GM21717 (cell line): ENCODE measurements at regions not wholly inside any gene's neighbourhood (a gene's known extent, or its start where the extent isn't known, plus 50 kb on each side); places are given as distances from the start of the nearest gene placed in this dataset.
"Not testable (repeated sequence)": the region's sequence is repeated elsewhere in the genome, so short reads cannot be mapped to it uniquely, and the experiment has no call there.

ENCODE experiments used
- ATAC-seq: cut with Tn5 transposase; IDR thresholded peaks from one replicate; pipeline ENCODE4 v1.9.1; 2021; ENCODE audit warnings: mild to moderate bottlenecking, moderate library complexity; ENCODE audit not compliant: unreplicated experiment

DNA sequence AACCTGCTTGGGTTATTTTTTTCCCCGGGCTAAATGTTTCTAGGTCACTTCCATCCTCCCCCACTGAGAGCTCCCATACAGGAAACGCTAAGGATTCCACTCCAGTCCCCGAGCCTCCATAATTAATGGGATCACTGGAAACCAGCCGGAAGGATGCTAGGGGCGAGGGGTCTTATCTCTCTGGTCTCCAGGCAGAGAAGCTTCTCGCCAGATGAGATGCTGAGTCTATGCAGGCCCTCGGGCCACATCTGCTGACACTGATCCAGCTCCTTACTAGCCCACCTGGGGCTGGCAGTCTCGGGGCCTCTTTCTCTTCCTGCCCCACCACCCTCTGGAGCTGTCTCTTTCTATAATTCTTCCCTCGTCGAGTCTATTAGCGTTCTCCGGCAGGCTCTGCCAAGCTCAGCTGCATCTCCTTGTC is 125.9 kb upstream of the SYT13 start:
- ATAC-seq = no peak

DNA sequence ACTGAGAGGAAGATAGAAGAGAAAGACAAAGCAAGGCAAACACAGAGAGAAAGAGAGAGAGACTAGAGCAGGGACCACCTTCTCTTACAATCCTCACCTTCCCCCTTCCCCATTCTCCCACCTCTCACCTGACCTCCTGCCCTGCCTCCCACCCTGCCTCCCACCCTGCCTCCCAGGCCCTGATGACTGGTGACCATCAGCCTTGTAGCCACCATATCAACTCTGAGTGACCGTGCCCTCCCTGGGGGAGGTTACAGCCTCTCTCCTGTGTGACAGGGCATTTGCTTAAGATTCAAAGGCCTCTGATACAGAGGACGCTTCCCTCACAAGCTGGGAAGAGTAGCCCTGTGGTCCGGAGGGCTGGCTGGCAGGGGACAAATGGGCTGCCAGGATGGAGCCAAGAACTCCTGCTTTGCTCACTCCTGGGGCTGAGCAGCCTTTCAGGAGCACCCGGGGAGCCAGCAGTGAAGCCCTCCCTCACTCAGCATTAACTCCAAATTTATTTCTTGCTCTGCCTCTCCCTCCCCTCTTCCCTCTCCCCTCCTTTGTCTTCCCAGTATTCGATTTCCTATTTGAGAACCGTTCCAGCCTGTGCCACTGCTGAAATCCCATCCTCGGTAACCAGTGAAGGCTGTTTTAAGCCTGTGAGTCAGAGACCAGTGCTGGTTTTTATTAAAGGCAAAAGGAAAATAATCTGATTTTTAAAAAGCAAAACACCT is 125.2 kb upstream of the SYT13 start:
- no peak for ATAC-seq

DNA sequence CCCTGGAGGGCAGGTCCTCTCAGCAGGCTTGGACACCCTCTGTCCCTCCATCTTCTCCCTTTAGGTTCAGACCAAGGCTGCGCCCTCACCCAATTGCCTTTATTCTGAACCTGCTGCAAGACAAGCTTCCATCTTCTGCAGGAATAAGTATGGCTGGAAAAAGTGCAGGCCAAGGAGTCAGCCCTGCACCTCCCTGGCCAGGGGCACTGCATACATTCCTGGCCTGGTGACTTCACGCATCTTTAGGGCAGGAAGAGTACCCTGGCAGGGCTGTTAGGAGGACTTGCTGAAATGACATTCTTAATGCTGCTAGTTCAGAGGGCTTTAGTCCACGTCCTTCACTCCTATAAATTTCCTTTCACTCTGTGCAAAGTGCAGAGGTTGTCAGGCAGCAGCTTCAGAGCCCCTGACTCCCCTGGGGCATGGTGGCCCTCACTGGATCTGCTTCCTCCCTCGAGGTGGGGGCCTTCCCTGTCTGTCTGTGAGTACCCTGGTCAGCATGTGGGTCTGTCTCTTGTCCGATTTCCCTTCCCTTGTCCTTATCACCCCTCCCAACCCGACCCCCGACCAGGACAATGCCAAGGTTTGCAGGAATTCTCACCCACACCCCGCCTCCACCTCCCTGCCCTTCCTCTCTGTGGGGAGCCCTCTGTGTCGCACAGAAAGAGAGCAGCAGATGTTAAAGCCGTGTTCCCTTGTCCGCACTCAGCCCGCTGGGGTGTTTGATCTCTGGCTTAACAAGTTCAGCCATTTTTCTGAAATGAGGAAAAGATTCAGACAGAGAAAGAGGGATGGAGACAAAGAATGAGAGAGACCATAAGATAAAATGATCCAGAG is 124.5 kb upstream of the SYT13 start:
- ATAC-seq = no peak

DNA sequence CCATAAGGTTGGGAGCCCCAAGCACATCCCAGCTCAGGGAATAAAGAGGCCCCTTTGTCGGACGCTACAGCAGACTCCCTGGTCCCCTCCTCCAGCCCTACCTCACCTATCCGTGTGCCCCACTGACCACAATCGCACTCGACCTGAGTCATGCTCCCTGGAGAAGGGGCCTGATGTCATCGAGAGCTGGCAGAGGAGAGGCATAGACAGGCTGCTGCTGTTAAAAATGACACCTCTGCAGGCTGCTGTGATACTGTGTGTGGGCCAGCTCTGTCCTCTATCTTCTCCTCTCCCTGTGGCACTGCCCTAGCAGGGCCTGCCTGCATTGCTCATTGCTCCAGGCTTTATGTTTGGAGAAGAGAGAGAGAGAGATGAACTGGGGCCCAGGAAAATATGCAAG is 123.4 kb upstream of the SYT13 start:
- ATAC-seq = no peak

DNA sequence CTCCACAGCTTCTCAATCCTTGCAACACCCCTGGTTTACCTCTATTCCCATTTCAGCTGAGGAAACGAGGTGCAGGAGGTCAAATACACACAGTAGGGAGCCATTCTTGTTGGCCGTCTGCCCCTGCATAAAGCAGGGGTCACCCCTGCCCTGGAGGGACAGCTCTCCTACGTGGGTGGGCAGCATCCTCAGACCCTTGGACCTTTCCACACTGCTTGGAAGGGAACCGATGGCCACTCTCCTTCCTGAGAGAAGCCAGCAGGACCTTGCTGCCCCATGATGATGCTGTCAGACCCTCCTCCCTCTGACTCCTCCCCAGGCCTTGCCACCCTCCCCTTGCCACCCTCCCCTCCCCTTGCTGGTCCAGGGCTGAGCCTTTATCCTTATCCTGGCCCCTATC is 121.1 kb upstream of the SYT13 start:
- ATAC-seq = no peak

DNA sequence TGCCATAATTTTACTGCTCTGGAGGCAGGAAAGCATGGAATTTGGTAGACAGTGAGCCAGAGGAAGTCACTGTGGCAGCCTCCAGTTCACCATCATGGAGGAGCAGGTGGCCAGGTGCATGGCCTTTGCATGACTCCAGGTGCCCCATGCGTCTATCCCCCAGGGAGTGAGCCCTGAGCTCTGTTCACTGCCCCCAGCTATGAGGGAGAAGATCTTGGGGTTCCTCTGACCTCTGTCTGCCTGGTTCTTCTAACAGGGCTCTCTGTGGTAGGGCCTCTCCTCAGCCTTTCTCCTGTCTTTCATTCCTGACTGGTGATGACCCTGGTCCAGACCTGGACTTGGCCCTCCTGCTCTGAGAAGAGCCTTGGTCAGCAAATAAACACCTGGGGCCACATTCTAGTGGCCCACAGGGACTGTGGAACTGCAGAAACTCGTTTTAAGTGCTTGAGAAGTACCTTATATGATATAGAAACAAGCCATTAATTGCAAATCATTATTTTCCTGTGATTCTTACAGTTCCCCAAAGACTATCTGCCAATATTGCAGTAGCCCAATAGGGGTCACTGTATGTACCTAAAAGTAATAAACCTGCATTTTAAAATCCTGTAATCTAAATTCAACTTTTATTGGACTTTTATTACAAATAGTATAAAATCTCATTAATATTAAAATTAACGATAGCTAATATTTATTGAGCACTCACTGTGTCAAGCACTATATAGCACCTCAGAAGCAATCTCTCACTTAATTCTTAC is 120.0 kb upstream of the SYT13 start:
- ATAC-seq = no peak

DNA sequence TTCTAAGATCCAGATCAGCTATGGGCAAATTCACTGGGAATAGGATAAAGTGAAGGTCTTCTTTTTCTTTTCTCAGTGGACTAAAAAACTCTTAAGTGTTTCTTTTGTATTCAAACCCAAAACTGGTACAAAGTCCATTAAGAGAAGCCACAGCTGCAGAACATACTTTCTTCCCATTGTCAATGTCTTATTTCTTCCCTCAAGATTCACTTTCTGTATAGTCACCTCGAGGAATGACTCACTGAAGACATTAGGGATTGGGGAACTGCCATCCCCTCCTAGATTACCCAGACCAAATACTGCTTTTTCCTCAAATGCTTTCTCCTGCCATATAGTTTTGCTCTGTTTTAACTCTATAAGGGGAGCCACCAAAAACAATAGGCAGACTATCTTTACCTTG is 117.4 kb upstream of the SYT13 start:
- ATAC-seq = not testable (repeated sequence)

DNA sequence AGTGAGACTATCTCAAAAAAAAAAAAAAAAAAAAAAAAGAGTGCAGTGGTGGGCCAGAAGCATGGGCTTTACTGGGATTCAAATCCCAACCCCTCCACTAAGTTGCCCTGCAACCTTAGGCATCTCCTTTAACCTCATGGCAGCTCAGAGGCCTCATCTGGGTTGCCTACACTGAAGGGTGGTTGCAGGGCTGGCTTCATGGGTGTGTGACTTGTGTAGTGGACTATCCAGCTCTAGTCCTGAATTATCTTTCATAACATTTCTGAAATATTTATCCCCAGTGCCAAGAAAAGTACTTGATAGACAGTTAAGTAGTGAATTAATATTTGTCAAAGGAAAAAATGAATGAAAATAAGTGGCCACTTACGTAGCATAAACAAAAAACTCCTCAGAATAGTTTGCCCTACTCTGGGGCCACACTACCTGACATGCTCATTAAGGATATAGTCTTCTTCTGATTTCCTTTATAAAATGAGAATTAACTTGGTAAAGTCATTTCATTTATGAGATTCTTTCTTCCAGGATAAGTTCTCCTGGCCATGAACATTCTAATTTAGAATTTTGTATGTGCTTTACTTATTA is 116.0 kb upstream of the SYT13 start:
- ATAC-seq = no peak

DNA sequence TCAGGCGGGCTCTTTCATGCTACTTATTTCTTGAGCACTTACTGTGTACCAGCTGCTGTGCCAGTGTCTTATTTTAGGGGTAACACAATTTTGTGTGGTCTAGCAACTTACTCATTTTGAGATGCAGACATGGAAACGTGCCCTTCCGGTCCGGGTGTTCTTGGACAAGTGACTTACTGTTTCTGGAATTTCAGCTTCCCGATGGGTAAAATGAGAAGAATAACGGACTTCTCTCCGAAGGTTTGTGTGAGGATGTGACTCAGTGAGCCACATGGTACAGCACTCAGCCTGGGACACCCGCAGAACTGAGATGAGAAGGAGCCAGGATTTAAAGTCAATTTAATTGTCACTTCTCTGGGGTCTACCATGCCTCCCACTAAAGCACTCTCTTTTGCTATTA is 114.5 kb upstream of the SYT13 start:
- ATAC-seq = no peak

DNA sequence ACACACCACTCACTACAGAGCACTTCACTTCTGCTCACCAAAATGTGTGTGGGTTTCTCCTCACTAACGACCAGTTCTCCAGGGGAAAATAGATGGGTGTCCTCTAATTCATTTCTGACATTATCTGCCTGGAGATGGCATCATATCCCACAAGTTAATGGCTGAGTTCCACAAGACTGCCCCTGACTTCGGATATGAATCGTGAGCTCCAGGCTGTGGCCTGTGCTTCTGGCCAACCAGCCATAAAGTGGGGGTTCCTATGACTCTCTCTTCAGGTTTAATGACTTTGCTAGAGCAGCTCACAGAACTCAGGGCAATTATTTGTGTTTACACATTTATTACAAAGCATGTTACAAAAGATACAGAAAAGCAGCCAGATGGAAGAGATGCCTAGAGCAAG is 113.0 kb upstream of the SYT13 start:
- no peak for ATAC-seq

DNA sequence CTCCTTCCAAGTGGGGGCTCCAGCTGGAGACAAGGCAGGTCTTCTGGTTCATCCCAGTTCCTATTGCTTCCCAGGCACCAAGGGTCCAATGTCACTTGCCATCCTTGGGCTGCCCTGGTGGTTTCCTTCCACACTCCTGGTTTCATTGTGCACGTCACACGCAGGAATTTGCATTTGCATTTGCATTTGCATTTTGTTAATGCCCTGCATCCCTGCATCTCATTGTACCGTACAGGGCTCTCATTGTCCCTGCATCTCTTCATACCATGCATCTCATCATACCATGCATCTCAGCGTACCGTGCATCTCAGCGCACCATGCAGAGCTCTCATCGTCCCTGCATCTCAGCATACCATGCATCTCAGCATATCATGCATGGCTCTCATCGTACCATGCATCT is 112.2 kb upstream of the SYT13 start:
- ATAC-seq = no peak

DNA sequence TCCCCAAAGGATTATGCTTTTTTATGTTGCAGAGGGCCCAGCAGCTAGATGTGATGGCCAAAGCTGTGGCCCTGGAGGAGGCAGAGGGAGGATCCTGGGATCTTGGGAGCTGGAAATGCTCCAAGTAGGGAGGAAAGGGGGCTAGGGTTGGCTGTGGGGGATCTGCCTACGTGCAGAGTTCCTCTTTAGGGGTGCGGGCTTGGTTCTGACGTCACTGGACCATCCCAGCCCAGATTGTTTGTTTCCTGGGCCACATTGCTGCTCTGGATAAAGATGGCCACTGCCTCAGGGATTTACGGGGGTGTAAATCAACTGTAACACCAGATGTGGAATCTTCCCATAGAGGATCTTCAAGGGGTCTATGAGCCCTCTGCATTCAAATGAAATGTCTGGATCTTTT is 110.3 kb upstream of the SYT13 start:
- no peak for ATAC-seq

DNA sequence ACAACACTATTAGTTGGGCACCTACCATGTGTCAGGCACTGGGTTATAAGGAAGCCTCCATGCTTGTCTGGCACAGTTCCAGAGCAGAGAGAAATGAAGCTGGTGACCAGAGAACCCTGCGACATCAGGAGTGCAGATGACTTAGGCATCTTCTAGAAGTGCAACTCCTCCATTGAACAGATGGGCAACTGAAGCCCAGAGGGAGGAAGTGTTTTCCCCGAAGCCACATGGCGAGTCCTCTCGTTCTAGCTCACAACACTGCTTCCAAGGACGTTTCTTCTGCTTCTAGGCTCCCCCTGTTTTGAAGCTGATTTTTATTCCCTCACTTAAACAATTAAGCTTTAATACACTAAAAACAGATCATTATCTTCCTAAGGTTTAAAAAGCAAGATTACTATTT is 109.8 kb upstream of the SYT13 start:
- ATAC-seq = no peak

DNA sequence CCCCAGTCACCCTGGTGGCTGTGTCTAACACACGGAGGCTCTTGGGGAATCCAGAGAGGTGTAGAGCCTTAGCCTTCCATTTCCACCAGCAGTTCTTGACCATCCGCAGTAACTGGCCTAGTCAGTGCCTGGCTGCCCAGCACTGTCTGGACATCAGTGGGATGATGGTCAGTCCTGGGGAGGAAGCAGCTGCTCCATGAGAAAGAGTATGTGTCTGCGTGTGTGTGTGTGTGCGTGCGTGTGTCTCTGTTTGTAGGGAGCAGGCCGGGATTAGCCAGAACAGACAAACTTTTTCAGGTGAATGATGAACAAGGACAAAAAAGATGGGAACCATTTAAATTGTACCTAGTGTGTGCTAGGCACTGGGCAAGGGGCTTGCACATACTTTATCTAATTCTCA is 109.3 kb upstream of the SYT13 start:
- ATAC-seq = no peak

DNA sequence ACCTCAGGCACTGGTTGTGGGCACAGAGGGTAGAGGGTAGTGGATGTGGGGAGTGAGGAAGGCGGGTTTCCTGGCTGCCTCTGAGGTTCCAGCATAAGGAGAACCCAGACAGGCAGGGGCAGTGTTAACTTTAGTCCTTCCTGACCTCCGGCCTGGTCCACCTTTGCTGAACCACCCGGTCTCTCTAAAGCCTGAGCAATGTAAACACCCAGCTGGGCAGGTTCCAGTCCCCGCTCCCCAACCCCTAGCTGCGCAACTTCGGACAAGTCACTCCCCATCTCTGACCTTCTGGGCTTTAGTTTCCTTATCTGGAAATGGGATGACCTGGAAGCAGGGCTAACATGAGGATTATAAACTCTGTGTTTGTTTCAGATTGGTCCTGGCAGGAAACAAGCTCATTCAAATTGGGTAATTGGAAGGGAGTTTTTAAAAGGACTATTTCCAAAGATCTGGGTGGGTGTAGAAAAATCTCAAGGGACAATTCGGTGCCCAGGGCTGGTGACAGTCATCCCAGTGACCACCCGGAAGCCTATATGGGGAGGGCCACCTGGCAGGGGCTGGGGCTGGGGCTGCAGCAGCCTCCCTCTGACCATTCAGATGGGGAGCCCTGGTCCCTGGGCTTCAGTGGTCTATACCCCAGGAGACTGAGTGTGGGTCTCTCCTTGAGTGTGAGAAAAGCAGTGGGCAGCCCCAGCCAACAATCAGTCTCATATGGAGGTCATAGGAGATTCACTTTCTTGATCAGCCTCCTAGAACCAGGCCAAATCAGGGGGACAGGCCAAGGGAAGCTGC is 108.3 kb upstream of the SYT13 start:
- no peak for ATAC-seq

DNA sequence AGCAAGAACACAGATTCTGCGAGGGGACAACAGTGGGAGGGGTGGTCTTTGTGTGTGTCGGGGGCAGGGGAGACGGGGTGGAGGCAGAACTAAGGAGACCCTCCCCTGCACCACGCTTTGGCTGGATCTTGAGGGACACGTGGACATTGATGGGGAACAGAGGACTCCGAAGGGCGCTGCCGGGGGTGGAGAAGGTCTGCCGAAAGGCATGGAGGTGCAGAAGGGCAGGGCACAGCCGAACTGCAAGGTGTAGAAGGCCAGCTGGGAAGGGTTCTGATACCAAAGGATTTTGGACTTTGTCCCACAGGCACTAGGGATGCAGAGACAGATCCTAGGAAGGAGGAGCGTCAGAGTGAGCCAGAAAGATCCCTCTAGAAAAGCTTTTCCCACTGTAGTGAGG is 107.7 kb upstream of the SYT13 start:
- ATAC-seq = no peak

DNA sequence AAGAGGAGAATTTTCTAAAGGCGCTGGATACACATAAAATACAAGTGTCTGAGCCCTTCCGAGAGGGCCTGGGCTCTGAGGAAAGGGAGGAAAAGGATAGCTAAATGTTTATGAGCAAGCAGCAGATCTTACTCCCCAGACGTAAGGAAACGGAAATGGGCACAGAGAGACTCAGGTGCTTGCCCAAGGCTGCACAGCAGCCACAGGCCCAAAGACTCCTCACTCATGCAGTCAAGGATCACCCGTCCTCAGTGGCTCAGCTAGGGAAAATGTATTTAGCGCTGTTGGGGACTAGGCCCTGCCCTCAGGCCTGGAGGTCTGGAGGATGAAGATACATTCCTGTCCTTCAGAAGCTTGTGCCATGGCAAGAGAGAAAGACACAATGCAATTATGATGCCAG is 107.2 kb upstream of the SYT13 start:
- ATAC-seq = no peak

DNA sequence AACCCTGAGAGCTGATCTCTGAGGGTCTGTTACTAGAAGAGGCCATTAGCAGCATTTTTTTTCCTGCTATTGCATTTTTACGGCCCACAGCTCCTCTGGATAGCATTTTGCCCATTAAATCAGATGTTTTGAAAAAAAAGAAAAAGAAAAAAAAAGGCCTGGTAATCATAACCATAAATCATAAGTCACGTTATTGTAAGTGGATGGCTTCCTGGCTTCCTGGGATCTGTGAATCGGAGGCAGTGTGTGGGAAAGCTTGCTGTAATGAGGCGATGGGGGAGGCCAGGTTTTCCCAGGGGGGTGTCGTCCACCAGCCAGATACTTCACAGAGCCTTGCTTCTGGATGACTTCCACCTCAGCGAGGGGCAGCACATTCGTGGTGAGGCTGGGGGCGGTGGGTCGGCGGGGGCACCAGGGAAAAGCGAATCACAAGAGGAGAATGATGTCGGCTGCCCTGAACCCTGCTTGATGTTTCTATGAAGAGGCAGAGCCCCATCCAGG is 106.5 kb upstream of the SYT13 start:
- ATAC-seq = no peak

DNA sequence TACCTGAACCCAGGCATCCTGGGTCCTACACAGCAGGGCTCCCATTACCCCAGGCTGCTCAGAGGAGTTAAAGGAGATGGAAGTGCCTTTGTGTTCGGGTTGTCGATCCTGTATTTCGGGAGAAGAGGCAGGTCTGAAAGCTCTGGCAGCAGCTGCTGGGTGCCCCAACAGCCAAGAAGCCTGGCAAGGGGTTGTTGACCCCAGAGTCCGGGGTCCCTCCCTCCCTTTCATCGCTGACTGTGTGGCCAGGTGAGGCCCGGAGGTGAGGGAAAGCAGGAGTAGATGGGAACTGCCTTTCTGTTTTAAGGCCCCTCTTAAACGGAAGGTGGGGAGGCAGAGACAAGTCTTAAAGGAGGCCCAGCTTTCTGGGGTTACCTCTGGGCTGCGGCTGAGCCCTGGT is 106.0 kb upstream of the SYT13 start:
- ATAC-seq = no peak

DNA sequence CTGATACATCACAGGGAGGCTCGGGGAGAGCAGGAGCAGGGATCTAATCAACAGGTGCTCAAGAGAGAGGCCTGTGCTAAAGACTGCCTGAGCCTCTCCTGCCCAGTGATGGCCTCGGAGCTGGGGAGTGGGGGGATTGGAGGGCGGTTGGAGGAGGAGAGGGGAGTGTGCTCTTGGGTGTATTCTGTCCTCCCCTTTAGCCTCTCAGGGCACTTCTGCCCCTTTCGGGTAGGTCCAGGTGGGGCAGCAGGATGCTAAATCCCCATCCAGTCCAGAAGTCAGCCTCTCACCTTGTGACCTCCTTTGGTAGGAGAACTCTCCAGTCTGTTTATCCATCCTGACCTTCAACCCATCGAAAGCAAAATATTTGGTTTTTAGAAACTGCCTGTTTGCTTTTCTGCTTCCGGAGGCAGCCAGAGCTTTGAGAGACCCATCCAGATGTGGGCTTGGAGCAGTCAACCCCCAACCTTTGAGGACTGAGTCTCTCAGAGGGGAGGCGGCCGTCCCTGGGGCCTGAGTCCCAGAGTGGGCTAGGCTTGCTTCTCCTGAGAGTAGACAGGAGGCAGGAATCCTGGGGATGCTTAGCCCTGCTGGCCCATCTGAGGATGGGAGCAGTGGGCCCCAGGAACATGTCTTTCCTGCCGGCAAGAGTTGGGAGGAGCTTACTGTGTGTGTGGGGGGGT is 105.2 kb upstream of the SYT13 start:
- ATAC-seq = no peak
